Keratinocyte (primary cell): ENCODE measurements at regions not wholly inside any gene's neighbourhood (a gene's known extent, or its start where the extent isn't known, plus 50 kb on each side); places are given as distances from the start of the nearest gene placed in this dataset.

ENCODE experiments used
- DNase-seq: peaks from one replicate; pipeline ENCODE4 v3.0.0-alpha.2; 2011; ENCODE audit warnings: low read depth, missing footprints, low spot score
- FAIRE-seq: peaks from 2 replicates; lab custom pipeline; 2011; peaks lifted over from hg19 to GRCh38; lab: Jason Lieb, UNC
- H2AFZ ChIP-seq: 2 replicates; pipeline ENCODE4 v1.6.0; 2012; ENCODE audit warnings: low read length, control low read depth, inconsistent platforms; ENCODE audit not compliant: control insufficient read depth
- H3K27ac ChIP-seq: 2 replicates; pipeline ENCODE4 v1.5.1; 2011; ENCODE audit warnings: low read length; ENCODE audit not compliant: control insufficient read depth, insufficient read depth
- H3K27me3 ChIP-seq: 3 replicates; pipeline ENCODE4 v1.6.0; 2011; ENCODE audit warnings: low read length; ENCODE audit not compliant: control insufficient read depth, insufficient read depth; ENCODE audit errors: extremely low read depth
- H3K36me3 ChIP-seq, 2 experiments: 2 replicates in 1 of 2; 3 replicates in 1 of 2; pipeline ENCODE4 v1.5.1; 2011; ENCODE audit warnings: low read length in 2 of 2, mild to moderate bottlenecking in 1 of 2; ENCODE audit not compliant: control insufficient read depth in 2 of 2, insufficient read depth in 2 of 2; ENCODE audit errors: extremely low read depth in 1 of 2
- H3K4me1 ChIP-seq: 3 replicates; pipeline ENCODE4 v1.5.1; 2011; ENCODE audit warnings: low read length; ENCODE audit not compliant: control insufficient read depth, insufficient read depth; ENCODE audit errors: extremely low read depth
- H3K4me2 ChIP-seq: 3 replicates; pipeline ENCODE4 v1.6.0; 2011; ENCODE audit warnings: low read depth, low read length; ENCODE audit not compliant: control insufficient read depth, insufficient read depth; ENCODE audit errors: extremely low read depth
- H3K4me3 ChIP-seq, 3 experiments: fragments of 200-600 bp in 1 of 3; sonication (generic) in 1 of 3; 2 replicates in 2 of 3; 3 replicates in 1 of 3; pipeline ENCODE4 v1.5.1; 2011 to 2016; ENCODE audit warnings: low read length in 3 of 3, mild to moderate bottlenecking in 3 of 3, control low read depth in 2 of 3, inconsistent platforms in 1 of 3, low read depth in 1 of 3, mixed read lengths in 1 of 3, mixed run types in 1 of 3, moderate library complexity in 1 of 3; ENCODE audit not compliant: control insufficient read depth in 2 of 3, insufficient read depth in 2 of 3; ENCODE audit errors: extremely low read depth in 1 of 3
- H3K79me2 ChIP-seq: 2 replicates; pipeline ENCODE4 v1.6.0; 2012; ENCODE audit warnings: low read length; ENCODE audit not compliant: control insufficient read depth, insufficient read depth
- H3K9ac ChIP-seq: 3 replicates; pipeline ENCODE4 v1.6.0; 2011; ENCODE audit warnings: low read length; ENCODE audit not compliant: control insufficient read depth, insufficient read depth; ENCODE audit errors: extremely low read depth
- H3K9me1 ChIP-seq: 3 replicates; pipeline ENCODE4 v1.6.0; 2011; ENCODE audit warnings: low read length; ENCODE audit not compliant: control insufficient read depth, insufficient read depth; ENCODE audit errors: extremely low read depth
- H3K9me3 ChIP-seq: 2 replicates; pipeline ENCODE4 v1.5.1; 2012; ENCODE audit warnings: low read depth, low read length; ENCODE audit not compliant: control insufficient read depth
- H4K20me1 ChIP-seq: 3 replicates; pipeline ENCODE4 v1.6.0; 2011; ENCODE audit warnings: low read length; ENCODE audit not compliant: control insufficient read depth, insufficient read depth; ENCODE audit errors: extremely low read depth
- CTCF ChIP-seq, 3 experiments: IDR thresholded peaks in 1 of 3; conservative IDR thresholded peaks in 1 of 3; optimal IDR thresholded peaks in 1 of 3; 2 replicates in 2 of 3; 3 replicates in 1 of 3; pipeline versions ENCODE3 to v1.5.1; 2011; ENCODE audit warnings: low read length in 3 of 3, mild to moderate bottlenecking in 3 of 3, moderate library complexity in 2 of 3, control low read depth in 1 of 3, inconsistent platforms in 1 of 3; ENCODE audit not compliant: insufficient read depth in 2 of 3; ENCODE audit errors: extremely low read depth in 1 of 3
- EZH2 ChIP-seq: IDR thresholded peaks from one replicate; pipeline ENCODE4 v1.6.1; 2012; ENCODE audit warnings: inconsistent platforms, mild to moderate bottlenecking, low read length, moderate library complexity
- dilution Hi-C: fragments of 300-500 bp; cut with MboI; formaldehyde crosslinking; loops from one replicate; pipeline ENCODE4 v1.7.0; 2020; ENCODE audit warnings: low sequenced_read_pairs; ENCODE audit not compliant: extremely low pct_ligation_motif_present

GRCh38 chr1:55317673-55318072 is 102.5 kb upstream of the USP24 start:
- Histone ChIP-seq H3K9me3 (no peaks in the 10 kb centered on the region), H3K4me3 (no peak overlapping the region), H4K20me1 (no peaks in the 10 kb centered on the region), H2AFZ (no peak overlapping the region), H3K4me2 (no peak overlapping the region), H3K27ac (no peak overlapping the region), H3K27me3 (no peaks in the 10 kb centered on the region), H3K9me1 (no peaks in the 10 kb centered on the region), H3K9ac (no peak overlapping the region), H3K79me2 (no peaks in the 10 kb centered on the region), H3K36me3 (no peaks in the 10 kb centered on the region), H3K4me1 (peaks cover 7% of the 10 kb centered on the region)
- dilution Hi-C loops = no loop called here
- no peak for FAIRE-seq
- TF ChIP-seq CTCF (optimal IDR thresholded peaks at IDR 0.05 in 1 of 3, IDR thresholded peaks at IDR 0.05 in 1 of 3, conservative IDR thresholded peaks at IDR 0.05 in 1 of 3; ENCODE audit: extremely low read depth in 1 of 3, insufficient read depth in 2 of 3, low read length in 3 of 3) (no peak), EZH2 (no peak)
- DNase-seq = no peak

- Histone ChIP-seq H2AFZ (no peak overlapping the region), H3K27me3 (no peaks in the 10 kb centered on the region), H3K79me2 (no peaks in the 10 kb centered on the region), H3K9ac (no peak overlapping the region), H3K27ac (no peak overlapping the region), H3K9me3 (no peaks in the 10 kb centered on the region), H3K4me1 (peaks cover 7% of the 10 kb centered on the region), H3K4me3 (no peak overlapping the region), H4K20me1 (no peaks in the 10 kb centered on the region), H3K36me3 (no peaks in the 10 kb centered on the region), H3K4me2 (no peak overlapping the region), H3K9me1 (no peaks in the 10 kb centered on the region)
- dilution Hi-C loops = no loop called here
- TF ChIP-seq CTCF (optimal IDR thresholded peaks at IDR 0.05 in 1 of 3, IDR thresholded peaks at IDR 0.05 in 1 of 3, conservative IDR thresholded peaks at IDR 0.05 in 1 of 3; ENCODE audit: extremely low read depth in 1 of 3, insufficient read depth in 2 of 3, low read length in 3 of 3) (no peak), EZH2 (no peak)
- FAIRE-seq = no peak
- DNase-seq = no peak
Measured at GRCh38 chr1:55316947-55317662, 101.9 kb upstream of the USP24 start.
